ENCODE measurements at regions not wholly inside any gene's neighbourhood (a gene's known extent, or its start where the extent isn't known, plus 50 kb on each side); places are given as distances from the start of the nearest gene placed in this dataset.

DNA sequence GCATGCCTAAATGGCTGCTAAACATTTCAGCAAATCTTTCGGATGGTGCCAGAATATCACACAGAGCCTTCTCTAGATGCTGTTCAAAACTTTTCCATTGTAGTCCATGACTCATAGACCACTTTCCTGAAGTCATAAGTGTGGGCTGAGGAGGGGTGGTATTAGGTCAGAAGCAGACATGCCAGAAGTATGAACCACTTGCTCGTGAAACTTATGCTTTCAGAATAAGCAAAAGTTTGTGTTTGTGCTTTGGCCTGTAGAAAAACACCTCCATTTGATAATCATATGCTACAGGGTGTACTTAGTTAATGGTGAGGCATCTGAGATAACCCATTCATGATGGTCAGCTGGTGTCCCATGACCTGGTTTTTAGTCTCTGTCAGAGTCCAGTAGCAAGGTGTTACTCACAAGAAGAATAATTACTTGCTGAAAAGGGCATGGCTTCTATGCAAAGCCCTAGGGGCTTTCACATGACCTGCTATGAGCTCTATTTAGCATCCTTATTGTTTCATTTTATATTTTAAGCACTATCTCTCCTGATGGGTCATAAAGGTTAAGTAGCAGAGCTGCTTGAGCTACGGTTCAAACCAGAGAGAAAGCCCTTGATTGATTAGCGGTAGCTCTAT is 183.1 kb upstream of the IVNS1ABP start:
- H3K23ac ChIP-seq (ENCODE audit: insufficient read length, low read depth, low read length) = no peak overlapping the region
- no peak overlapping the region for H2BK12ac ChIP-seq (ENCODE audit: insufficient read length, low read depth, low read length)
- no peak overlapping the region for H2BK120ac ChIP-seq (ENCODE audit: low read depth, low read length, poor library complexity, severe bottlenecking)
- no peaks in the 10 kb centered on the region for H3K27me3 ChIP-seq (ENCODE audit: insufficient read depth, low read length)
- Mint-ChIP-seq H3K27me3 (ENCODE audit: low read depth) (no peaks in the 10 kb centered on the region), H3K4me1 (no peaks in the 10 kb centered on the region), H3K9me3 (no peaks in the 10 kb centered on the region), H3K4me3 (no peak overlapping the region), H3K27ac (no peak overlapping the region), H3K36me3 (ENCODE audit: insufficient read depth in 1 of 3, low read depth in 3 of 3) (no peaks in the 10 kb centered on the region)
- H3K4me1 ChIP-seq (ENCODE audit: insufficient read depth, low read length) = no peaks in the 10 kb centered on the region
- DNase-seq = no peak
- H3K14ac ChIP-seq (ENCODE audit: insufficient read depth, low read length) = no peak overlapping the region
- H3T11ph ChIP-seq (ENCODE audit: low read length) = no peak overlapping the region
- TF ChIP-seq, protein P1, sequence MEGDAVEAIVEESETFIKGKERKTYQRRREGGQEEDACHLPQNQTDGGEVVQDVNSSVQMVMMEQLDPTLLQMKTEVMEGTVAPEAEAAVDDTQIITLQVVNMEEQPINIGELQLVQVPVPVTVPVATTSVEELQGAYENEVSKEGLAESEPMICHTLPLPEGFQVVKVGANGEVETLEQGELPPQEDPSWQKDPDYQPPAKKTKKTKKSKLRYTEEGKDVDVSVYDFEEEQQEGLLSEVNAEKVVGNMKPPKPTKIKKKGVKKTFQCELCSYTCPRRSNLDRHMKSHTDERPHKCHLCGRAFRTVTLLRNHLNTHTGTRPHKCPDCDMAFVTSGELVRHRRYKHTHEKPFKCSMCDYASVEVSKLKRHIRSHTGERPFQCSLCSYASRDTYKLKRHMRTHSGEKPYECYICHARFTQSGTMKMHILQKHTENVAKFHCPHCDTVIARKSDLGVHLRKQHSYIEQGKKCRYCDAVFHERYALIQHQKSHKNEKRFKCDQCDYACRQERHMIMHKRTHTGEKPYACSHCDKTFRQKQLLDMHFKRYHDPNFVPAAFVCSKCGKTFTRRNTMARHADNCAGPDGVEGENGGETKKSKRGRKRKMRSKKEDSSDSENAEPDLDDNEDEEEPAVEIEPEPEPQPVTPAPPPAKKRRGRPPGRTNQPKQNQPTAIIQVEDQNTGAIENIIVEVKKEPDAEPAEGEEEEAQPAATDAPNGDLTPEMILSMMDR (conservative IDR thresholded peaks at IDR 0.05) = no peak
- no peak overlapping the region for H4K8ac ChIP-seq (replicated peaks; ENCODE audit: insufficient read length, low read depth, low read length)
- H2AK5ac ChIP-seq (ENCODE audit: insufficient read length, low read length) = no peak overlapping the region
- no peaks in the 10 kb centered on the region for H3K79me1 ChIP-seq (ENCODE audit: insufficient read depth, low read depth, low read length, poor library complexity, severe bottlenecking)
- no peaks in the 10 kb centered on the region for H3K79me2 ChIP-seq (ENCODE audit: insufficient read depth, low read length)
- no peak overlapping the region for H2BK15ac ChIP-seq (ENCODE audit: low read depth, low read length)
- H3K56ac ChIP-seq (ENCODE audit: insufficient read length, low read depth, low read length) = no peak overlapping the region
- no peak overlapping the region for H3K9ac ChIP-seq (ENCODE audit: extremely low read depth, insufficient read length, low read length)
- H3K4me2 ChIP-seq (ENCODE audit: insufficient read depth, insufficient read length, low read length) = no peak overlapping the region
- no peak overlapping the region for H4K91ac ChIP-seq (ENCODE audit: insufficient read length, low read depth, low read length)
- H3K9me3 ChIP-seq (ENCODE audit: control insufficient read depth, low read depth, low read length) = no peaks in the 10 kb centered on the region
- H3K18ac ChIP-seq (ENCODE audit: insufficient read length, low read depth, low read length) = no peak overlapping the region
- H3K27ac ChIP-seq (ENCODE audit: insufficient read length, low read depth, low read length) = no peak overlapping the region
- H2AFZ ChIP-seq (ENCODE audit: low read length) = no peak overlapping the region
- H3K23me2 ChIP-seq (ENCODE audit: insufficient read length, low read depth, low read length, poor library complexity, severe bottlenecking) = no peaks in the 10 kb centered on the region
- no CpG with 5 or more reads among the region's 4 CpGs for WGBS (ENCODE audit: extremely low coverage, insufficient read length, low lambda C conversion rate)
- H3K4ac ChIP-seq (ENCODE audit: low read depth, low read length) = no peak overlapping the region
- no peak overlapping the region for H2BK5ac ChIP-seq (ENCODE audit: insufficient read length, low read length)
- no peak overlapping the region for H2BK20ac ChIP-seq (ENCODE audit: low read depth, low read length, poor library complexity, severe bottlenecking)
- no peaks in the 10 kb centered on the region for H4K20me1 ChIP-seq (ENCODE audit: control insufficient read depth, insufficient read depth, insufficient read length)
- no peak overlapping the region for H4K5ac ChIP-seq (ENCODE audit: insufficient read length, low read depth, low read length)

Measured in H9 (cell line).